GM23338 (cell line): ENCODE measurements at regions not wholly inside any gene's neighbourhood (a gene's known extent, or its start where the extent isn't known, plus 50 kb on each side); places are given as distances from the start of the nearest gene placed in this dataset.

ENCODE experiments used
- CREB1 ChIP-seq: fragments of 250-450 bp; sonication (Bioruptor Pico); IDR thresholded peaks from 2 replicates; pipeline ENCODE4 v1.5.0; 2020; ENCODE audit warnings: low read depth, mild to moderate bottlenecking, moderate library complexity
- EZH2 ChIP-seq: fragments of 200-600 bp; sonication (generic); IDR thresholded peaks from one replicate; pipeline ENCODE4 v1.8.0; 2017; ENCODE audit warnings: antibody characterized with exemption, mild to moderate bottlenecking, low read depth; ENCODE audit not compliant: unreplicated experiment
- POLR2AphosphoS5 ChIP-seq: IDR thresholded peaks from 2 replicates; pipeline ENCODE4 v1.6.1; 2016; ENCODE audit warnings: antibody characterized with exemption, low read depth
- TF ChIP-seq, protein P1 (sequence below), 2 experiments: fragments of 200-600 bp in 1 of 2; sonication (generic) in 1 of 2; conservative IDR thresholded peaks; 2 replicates each; pipeline versions ENCODE4 v1.5.1 to v1.6.1; 2016 to 2017; ENCODE audit warnings: antibody characterized with exemption in 2 of 2, low read depth in 2 of 2, mild to moderate bottlenecking in 2 of 2, moderate library complexity in 1 of 2
- TF ChIP-seq, protein P2 (sequence below): IDR thresholded peaks from 2 replicates; pipeline ENCODE4 v1.6.1; 2016; ENCODE audit warnings: antibody characterized with exemption
- TF ChIP-seq, protein P3 (sequence below): IDR thresholded peaks from one replicate; pipeline ENCODE4 v1.6.1; 2018; ENCODE audit warnings: antibody characterized with exemption; ENCODE audit not compliant: unreplicated experiment

DNA sequence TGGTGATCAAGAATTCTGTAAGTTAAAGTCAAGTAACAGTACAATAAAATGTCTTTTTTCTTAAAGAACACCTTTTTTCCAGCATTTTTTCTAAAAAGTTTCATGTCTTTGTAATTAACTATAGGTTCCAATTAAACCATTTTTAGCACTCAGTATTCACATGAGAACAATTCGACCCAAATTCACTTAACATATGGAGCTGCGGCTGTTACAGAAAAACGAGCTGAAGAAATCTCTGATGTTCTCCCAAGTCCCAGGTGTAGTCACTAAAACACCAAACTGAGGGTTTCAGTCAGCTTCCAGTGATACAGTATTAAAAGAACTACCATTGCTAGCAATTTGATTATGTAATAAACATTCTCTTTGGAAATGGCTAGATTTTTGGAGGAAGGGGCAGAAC, 117.6 kb downstream of the TNFSF13B start:
- TF ChIP-seq, protein P1, sequence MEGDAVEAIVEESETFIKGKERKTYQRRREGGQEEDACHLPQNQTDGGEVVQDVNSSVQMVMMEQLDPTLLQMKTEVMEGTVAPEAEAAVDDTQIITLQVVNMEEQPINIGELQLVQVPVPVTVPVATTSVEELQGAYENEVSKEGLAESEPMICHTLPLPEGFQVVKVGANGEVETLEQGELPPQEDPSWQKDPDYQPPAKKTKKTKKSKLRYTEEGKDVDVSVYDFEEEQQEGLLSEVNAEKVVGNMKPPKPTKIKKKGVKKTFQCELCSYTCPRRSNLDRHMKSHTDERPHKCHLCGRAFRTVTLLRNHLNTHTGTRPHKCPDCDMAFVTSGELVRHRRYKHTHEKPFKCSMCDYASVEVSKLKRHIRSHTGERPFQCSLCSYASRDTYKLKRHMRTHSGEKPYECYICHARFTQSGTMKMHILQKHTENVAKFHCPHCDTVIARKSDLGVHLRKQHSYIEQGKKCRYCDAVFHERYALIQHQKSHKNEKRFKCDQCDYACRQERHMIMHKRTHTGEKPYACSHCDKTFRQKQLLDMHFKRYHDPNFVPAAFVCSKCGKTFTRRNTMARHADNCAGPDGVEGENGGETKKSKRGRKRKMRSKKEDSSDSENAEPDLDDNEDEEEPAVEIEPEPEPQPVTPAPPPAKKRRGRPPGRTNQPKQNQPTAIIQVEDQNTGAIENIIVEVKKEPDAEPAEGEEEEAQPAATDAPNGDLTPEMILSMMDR (conservative IDR thresholded peaks at IDR 0.05; ENCODE audit: low read depth in 2 of 2) = no peak
- TF ChIP-seq, protein P2, sequence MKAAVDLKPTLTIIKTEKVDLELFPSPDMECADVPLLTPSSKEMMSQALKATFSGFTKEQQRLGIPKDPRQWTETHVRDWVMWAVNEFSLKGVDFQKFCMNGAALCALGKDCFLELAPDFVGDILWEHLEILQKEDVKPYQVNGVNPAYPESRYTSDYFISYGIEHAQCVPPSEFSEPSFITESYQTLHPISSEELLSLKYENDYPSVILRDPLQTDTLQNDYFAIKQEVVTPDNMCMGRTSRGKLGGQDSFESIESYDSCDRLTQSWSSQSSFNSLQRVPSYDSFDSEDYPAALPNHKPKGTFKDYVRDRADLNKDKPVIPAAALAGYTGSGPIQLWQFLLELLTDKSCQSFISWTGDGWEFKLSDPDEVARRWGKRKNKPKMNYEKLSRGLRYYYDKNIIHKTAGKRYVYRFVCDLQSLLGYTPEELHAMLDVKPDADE = no peak
- TF ChIP-seq, protein P3, sequence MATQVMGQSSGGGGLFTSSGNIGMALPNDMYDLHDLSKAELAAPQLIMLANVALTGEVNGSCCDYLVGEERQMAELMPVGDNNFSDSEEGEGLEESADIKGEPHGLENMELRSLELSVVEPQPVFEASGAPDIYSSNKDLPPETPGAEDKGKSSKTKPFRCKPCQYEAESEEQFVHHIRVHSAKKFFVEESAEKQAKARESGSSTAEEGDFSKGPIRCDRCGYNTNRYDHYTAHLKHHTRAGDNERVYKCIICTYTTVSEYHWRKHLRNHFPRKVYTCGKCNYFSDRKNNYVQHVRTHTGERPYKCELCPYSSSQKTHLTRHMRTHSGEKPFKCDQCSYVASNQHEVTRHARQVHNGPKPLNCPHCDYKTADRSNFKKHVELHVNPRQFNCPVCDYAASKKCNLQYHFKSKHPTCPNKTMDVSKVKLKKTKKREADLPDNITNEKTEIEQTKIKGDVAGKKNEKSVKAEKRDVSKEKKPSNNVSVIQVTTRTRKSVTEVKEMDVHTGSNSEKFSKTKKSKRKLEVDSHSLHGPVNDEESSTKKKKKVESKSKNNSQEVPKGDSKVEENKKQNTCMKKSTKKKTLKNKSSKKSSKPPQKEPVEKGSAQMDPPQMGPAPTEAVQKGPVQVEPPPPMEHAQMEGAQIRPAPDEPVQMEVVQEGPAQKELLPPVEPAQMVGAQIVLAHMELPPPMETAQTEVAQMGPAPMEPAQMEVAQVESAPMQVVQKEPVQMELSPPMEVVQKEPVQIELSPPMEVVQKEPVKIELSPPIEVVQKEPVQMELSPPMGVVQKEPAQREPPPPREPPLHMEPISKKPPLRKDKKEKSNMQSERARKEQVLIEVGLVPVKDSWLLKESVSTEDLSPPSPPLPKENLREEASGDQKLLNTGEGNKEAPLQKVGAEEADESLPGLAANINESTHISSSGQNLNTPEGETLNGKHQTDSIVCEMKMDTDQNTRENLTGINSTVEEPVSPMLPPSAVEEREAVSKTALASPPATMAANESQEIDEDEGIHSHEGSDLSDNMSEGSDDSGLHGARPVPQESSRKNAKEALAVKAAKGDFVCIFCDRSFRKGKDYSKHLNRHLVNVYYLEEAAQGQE = no peak
- TF ChIP-seq CREB1 (no peak), EZH2 (no peak), POLR2AphosphoS5 (no peak)
